Kidney glomerular epithelial cell (primary cell): ENCODE measurements at regions not wholly inside any gene's neighbourhood (a gene's known extent, or its start where the extent isn't known, plus 50 kb on each side); places are given as distances from the start of the nearest gene placed in this dataset.

Experiments used
- DNase-seq: peaks from one replicate; lab custom pipeline; 2025; lab: John Stamatoyannopoulos, UW

DNA sequence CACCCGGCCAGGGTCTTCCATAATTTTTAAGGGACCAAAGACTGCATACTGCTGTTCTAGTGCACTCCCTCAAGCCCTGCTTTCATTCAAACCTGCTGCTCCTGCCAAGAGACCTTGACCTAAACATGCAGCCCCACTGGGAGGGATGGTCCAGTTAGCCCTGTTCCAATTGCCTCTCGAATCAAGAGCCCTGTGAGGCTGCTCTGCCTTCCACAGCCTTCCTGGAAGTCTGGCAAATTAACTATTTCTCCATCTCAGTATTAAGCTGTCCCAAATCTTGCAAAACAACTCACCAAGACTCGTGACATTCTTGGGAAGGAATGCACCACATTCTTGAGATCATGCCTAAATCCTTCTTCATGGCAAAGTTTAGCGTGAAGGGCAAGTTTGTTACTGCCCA is 231.3 kb downstream of the C1orf94 start:
- no peak for DNase-seq

DNA sequence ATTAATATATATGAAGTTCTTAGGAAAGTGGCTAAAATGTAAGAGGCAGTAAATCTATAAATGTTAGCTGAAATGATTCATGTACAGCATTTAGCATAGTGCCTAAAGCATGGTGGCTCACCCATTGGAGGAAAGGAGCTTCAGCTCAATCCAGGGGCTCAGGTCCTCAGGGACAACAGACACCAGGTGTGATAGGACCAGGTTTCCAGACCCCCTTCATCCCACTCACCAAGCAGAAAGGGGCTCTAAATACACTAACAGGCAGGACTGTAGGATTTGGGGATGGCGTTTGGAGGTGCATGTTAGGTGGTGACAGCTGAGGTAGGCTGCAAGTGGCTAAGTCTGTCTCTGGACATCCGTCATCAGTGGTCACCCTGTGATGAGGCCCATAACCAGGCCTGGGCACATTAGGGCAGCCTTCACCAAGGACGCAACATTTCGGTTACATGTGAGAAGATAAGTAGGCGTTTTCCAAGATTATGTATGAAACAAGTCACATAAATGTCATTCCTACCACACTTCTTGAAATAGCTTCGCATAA is 233.1 kb downstream of the C1orf94 start:
- DNase-seq: no peak

DNA sequence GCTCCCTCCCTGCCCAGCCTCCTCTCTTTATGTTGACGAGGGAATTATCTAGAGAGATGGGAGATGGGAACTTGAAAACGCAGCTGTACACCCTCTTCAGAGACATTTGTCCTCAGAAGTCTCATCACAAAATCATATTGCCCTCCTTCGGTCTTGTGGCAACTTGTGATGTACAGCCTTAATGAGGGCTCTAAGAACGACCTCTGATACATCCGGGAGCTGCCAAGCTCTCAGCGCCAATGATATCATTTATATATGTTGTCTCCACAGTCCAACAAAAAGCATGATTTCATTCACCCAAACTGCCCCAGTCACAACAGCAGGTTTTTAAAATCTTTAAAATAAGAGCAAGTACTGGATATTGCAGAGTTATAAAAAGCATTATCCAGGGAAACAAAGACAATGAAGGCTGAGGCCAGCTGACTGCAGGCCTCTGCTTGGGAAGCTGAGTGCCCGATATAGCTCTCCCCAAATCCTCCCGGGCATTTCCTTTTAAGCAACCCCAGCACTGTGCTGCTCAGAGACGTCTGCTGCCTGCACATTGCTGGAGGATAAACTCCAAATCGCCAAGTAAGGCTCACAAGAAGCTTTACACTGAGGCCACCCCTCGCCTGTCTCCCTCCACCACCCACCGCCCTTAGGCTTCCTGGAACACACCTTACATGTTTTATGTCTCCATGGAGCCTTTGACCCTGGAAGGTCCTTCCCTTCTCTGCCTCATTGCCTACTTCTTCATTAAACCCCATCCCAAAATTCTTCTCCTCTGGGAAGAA is 236.1 kb downstream of the C1orf94 start:
- DNase-seq: no peak

DNA sequence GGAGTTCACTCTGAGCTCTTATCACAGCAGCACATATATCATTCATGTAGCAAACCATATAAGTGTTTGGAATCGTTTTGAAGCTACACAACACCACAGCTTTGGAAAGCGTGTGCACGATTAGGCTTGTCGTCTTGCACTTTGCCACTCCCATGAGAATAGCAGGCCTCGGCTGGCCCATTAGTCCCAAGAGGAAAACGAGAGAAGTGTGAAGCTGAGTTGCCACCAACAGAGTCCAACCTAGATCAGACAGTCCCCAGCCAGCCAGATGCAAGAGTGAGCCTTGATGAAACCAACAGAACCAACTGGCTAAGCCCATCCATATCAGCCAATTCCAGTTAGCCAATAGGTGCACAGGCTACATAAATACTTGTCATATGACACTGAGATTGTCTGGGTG is 238.4 kb downstream of the C1orf94 start:
- no peak for DNase-seq

DNA sequence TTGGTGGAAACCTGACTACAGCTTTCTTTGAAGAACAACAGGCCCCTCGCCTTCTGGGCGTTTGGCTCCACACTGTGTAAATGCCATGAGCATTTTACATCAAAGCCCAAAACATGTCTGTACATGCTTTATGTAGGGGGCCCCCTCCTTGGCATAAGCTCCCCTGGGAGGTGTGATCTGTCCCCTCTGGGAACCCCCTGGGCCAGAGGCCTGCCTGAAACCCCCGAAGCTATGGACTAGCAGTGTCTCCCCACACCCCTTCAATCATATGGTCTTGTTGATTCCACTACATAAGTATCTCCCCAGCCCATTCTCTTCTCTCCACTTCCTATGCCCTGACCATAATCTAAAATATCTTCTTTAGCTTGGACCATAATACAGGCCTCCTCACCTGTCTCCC is 241.5 kb downstream of the C1orf94 start:
- no peak for DNase-seq

DNA sequence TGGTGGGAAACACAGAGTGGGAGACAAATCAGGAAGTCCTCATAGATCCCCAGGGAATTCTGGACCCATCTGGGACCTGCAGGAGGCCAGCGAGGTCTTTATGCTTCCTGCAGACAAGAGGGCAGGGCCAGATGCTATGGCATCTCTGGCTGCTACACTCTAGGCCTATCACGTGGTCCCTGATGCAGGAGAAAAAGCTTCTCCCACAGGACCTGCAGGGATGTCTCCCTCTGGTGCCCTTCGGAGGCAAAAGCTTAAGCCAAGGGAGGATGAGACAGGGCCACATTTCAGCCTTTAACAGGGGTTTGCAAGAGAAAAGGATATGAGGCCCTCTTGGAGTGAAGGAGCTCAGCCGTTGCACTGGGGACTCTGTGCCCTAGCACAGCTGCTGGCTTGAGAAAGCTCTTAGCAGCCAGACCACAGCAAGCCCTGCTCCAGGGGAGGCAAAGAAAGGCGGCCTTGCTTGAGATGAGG is 243.0 kb downstream of the C1orf94 start:
- no peak for DNase-seq

DNA sequence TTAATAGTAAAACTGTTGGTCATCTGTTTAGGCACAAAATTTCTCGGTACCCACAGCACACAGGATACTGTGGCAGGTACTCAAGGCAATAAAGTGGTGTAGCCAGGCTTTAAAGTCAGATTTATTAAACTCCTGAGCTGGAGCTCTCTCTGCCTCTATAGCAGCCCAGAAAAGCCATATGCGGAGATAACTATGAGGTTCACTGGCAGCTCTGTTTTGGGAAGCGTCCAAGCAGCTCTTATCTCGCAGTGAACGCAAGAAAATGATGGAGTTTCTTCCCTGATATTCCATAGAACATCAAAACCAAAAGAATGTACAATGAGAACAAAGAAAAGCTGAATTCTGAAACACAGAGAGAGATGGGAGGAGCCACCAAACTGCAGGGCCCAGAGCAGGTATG is 248.3 kb downstream of the C1orf94 start:
- no peak for DNase-seq

DNA sequence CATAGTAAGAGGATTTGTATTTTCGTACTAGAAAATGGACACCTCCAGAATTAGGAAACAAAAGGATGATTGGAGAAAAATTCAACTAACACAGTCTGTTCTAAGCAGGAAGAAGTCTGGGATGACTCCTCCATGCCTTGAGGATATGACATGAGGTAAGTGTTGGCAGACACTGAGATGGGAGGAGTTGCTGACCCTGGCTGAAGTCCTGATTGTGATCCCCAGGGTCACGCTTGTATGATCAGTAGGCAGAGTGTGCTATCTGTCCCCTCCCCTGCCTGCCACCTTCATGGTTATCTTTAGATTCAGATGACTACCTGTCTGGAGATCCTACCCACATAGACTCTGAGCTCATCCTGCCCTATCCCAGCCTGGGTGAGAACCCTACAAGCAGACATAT is 249.1 kb downstream of the C1orf94 start:
- no peak for DNase-seq

GRCh38 chr1:34426325-34426896 is 249.7 kb downstream of the C1orf94 start:
- DNase-seq: no peak

GRCh38 chr1:34427170-34427569 is 250.5 kb downstream of the C1orf94 start:
- no peak for DNase-seq

GRCh38 chr1:34433099-34433498 is 256.4 kb downstream of the C1orf94 start:
- DNase-seq: no peak

DNA sequence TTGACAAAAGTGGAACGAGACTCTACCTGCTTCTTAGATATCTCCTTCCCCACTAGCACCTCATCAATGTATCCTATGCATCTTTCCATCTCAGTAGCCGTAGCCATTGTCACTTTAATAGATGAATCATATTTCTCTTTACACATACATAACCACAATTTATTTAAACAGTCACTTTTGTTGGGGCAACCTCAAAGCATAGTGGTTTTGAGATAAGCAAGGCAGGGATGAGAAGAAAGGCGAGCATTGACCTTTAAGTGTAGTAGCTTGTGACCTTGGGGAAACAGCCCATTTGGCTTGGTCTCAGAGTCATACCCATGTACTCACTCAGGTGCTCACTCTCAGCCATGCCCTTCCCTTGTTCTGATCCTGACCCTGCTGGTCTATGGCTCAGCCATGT is 260.1 kb downstream of the C1orf94 start:
- no peak for DNase-seq

DNA sequence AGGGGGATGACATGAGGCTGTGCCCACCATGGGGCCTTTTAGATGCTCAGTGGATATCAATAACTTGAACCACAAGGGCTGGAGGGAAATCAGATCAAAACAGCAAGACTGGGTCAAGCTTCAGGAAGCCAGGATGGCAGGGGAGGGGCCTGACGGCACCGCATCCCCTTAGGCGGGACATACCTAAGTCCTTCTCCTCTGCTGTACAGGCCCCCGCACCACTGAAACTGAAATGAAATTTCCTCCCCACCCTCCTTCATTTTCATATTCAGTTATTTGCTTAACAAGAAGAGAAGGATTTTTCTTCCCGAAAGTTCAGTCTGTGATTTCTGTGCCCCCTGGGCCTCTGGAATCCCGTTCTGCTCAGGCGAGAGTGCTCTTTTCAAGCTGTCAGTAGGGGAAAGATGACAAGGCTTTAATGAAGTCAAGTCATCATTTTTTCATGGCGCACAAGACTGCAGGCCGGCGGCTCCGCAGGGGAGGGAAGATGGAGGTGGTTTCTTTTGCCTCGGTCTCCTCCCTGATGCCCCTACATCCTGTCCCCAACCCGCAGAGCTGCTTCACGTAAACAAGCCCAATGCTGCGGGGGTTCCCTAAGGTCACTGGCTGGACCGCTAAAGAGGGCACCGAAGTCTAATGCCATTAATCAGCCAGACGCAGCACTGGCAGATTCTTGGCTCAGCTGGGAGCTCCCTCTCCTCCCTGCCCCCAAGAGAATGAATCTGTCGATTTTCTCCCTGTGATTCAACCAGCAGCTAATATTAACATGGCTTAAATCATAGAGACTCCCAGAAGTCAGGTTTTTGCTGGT is 264.8 kb downstream of the C1orf94 start:
- no peak for DNase-seq

GRCh38 chr1:34444516-34444915 is 267.8 kb downstream of the C1orf94 start:
- DNase-seq: no peak

DNA sequence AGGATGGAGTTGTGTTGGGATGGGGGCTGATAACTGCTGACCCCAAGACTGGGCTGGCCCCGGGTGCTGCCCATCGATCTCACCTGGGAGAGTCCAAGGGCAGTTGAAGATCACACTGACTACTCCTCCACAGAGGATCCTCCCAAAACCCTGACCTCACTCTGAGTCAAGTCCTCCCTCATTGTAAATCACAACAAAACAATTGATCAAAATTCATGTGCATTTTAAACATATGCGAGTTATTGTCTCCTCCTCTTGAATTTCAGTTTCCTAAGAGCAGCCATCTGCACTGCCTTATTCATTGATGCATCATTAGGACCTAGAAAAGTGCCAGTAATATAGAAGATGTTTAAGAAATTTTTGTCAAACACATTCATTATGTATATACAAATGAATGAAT is 273.6 kb downstream of the C1orf94 start:
- DNase-seq: no peak

- no peak for DNase-seq
Observed at GRCh38 chr1:34452451-34452850, 275.7 kb downstream of the C1orf94 start.

GRCh38 chr1:34455121-34455520 is 278.4 kb downstream of the C1orf94 start:
- DNase-seq: no peak

DNA sequence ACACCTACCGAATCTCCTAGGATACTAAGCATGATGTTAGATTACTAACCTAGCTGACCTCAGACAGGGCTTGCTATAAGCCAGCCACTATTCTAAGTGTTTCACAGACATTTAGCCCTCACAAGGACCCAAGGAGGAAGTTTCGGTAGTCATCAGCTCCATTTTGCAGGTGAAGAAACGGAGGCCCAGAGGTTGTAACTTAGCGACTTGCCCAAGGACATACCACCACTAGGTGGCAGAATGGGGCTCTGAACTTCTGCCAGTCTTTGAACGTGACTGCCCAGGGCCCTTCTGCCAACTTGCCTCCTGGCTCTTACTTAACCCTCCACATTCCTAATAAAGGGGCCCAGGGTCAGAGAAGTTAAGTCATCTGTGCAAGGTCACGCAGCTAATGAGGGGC is 283.5 kb downstream of the C1orf94 start:
- peak; percentile 6 for DNase-seq

GRCh38 chr1:34470401-34470800 is 284.4 kb upstream of the GJB5 start:
- DNase-seq: peak; percentile 0

DNA sequence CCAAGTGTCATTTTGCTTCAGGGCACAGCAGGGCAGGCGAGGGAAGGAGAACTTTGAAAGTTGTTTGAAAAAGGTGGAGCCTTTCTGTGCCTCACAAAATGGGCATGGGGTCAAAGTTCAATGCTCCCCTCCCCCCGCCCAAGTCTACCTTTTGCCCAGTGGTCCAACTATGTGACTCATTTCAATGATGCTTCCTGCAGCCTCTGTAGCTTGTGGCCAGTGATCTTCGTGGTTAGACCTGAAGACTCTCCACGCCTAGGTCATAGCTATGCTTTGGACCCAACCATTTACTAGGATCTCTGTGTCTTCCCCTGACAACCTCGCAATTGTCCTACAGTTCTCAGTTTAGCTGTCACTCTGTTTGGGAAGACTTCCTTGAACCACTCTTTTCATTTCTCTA is 280.3 kb upstream of the GJB5 start:
- no peak for DNase-seq

GRCh38 chr1:34476371-34476770 is 278.5 kb upstream of the GJB5 start:
- DNase-seq: no peak

DNA sequence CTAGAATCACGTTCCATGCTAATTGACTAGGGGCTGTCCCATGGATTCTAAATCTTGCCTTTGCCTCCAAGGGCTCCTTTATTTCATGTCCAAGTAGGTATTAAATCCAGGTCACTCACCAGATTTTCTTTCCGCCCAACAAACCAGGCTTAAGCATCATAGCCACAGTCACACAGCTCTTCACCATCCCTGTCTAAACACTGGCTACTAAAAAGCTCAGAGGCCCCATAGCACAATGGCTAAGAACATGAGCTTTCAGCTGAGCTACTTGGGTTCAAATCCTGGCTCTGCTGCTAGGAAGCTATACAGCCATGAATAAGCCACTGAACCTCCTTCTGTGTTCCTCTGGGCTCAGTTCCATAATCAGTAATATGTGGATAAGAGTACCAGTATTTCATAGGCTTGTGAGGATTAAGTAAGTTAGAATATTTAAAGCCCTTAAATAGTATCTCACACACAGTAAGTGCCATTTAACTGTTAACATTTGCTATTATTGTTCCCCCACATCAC is 277.2 kb upstream of the GJB5 start:
- DNase-seq: no peak
